ENCODE measurements at regions not wholly inside any gene's neighbourhood (a gene's known extent, or its start where the extent isn't known, plus 50 kb on each side); places are given as distances from the start of the nearest gene placed in this dataset.

DNA sequence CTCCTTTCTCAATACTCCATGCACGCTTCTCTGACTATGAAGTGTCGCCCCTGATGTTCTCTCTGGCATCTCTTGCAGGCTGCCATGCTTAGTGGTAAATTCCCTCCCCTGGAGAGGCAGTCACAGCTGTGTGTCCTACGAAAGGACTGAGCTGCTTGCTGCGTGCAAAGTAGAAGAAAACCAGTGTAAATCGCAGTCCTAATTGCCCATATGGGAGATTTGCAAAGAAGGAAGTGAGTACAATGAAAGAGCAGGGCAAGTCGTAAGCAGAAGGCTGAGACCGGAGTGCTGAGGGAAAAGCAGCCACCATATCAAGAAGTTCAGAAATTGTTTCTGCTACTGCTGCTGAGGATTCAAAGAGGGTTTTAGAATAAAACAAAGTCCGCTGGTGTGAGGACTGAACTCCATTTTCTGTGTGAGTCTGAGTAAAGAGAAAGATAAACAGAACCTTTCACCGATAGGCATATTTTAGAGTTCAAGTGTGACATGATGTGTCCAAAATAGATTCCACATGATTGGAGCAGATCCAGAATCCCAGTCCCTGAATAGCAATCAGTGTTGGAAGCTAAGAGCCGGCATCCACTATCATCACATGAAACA, 507.8 kb upstream of the MPDZ start:
- TF ChIP-seq, protein P1, sequence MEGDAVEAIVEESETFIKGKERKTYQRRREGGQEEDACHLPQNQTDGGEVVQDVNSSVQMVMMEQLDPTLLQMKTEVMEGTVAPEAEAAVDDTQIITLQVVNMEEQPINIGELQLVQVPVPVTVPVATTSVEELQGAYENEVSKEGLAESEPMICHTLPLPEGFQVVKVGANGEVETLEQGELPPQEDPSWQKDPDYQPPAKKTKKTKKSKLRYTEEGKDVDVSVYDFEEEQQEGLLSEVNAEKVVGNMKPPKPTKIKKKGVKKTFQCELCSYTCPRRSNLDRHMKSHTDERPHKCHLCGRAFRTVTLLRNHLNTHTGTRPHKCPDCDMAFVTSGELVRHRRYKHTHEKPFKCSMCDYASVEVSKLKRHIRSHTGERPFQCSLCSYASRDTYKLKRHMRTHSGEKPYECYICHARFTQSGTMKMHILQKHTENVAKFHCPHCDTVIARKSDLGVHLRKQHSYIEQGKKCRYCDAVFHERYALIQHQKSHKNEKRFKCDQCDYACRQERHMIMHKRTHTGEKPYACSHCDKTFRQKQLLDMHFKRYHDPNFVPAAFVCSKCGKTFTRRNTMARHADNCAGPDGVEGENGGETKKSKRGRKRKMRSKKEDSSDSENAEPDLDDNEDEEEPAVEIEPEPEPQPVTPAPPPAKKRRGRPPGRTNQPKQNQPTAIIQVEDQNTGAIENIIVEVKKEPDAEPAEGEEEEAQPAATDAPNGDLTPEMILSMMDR (IDR thresholded peaks at IDR 0.05) = no peak
- TF ChIP-seq POLR2A (IDR thresholded peaks at IDR 0.05) = no peak

Data from Peyer's patch (tissue), 4 donors.